ENCODE measurements at regions not wholly inside any gene's neighbourhood (a gene's known extent, or its start where the extent isn't known, plus 50 kb on each side); places are given as distances from the start of the nearest gene placed in this dataset.

DNA sequence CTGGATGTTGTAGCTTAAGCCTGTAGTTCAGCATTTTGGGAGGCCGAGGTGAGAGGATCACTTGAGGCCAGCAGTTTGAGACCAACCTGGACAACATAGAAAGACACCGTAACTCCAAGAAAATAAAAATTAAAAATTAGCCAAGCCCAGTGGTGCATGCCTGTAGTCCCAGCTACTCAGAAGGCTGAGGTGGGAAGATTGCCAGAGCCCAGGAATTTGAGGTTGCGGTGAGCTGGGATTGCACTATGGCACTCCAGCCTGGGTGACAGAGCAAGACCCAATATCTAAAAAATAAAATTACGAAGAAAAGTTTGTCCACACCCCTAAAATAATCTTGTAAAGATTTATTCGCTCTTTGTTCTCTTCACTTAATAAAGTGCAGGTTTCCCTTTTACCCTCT, 951.0 kb downstream of the TYW1 start:
- TF ChIP-seq, protein P1, sequence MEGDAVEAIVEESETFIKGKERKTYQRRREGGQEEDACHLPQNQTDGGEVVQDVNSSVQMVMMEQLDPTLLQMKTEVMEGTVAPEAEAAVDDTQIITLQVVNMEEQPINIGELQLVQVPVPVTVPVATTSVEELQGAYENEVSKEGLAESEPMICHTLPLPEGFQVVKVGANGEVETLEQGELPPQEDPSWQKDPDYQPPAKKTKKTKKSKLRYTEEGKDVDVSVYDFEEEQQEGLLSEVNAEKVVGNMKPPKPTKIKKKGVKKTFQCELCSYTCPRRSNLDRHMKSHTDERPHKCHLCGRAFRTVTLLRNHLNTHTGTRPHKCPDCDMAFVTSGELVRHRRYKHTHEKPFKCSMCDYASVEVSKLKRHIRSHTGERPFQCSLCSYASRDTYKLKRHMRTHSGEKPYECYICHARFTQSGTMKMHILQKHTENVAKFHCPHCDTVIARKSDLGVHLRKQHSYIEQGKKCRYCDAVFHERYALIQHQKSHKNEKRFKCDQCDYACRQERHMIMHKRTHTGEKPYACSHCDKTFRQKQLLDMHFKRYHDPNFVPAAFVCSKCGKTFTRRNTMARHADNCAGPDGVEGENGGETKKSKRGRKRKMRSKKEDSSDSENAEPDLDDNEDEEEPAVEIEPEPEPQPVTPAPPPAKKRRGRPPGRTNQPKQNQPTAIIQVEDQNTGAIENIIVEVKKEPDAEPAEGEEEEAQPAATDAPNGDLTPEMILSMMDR (conservative IDR thresholded peaks at IDR 0.05; ENCODE audit: low read depth in 2 of 2), result no peak
- TF ChIP-seq ETS1 (IDR thresholded peaks at IDR 0.05) (no peak), ZNF114 (CRISPR knock-in tag; IDR thresholded peaks at IDR 0.05) (no peak), POLR2AphosphoS5 (IDR thresholded peaks at IDR 0.05; ENCODE audit: low read depth) (no peak), EZH2 (IDR thresholded peaks at IDR 0.05; ENCODE audit: low read depth, unreplicated experiment) (no peak), ZNF331 (CRISPR knock-in tag; IDR thresholded peaks at IDR 0.05; ENCODE audit: low read depth) (no peak), EZH2phosphoT487 (IDR thresholded peaks at IDR 0.05; ENCODE audit: unreplicated experiment) (no peak)
- TF ChIP-seq, protein P2, sequence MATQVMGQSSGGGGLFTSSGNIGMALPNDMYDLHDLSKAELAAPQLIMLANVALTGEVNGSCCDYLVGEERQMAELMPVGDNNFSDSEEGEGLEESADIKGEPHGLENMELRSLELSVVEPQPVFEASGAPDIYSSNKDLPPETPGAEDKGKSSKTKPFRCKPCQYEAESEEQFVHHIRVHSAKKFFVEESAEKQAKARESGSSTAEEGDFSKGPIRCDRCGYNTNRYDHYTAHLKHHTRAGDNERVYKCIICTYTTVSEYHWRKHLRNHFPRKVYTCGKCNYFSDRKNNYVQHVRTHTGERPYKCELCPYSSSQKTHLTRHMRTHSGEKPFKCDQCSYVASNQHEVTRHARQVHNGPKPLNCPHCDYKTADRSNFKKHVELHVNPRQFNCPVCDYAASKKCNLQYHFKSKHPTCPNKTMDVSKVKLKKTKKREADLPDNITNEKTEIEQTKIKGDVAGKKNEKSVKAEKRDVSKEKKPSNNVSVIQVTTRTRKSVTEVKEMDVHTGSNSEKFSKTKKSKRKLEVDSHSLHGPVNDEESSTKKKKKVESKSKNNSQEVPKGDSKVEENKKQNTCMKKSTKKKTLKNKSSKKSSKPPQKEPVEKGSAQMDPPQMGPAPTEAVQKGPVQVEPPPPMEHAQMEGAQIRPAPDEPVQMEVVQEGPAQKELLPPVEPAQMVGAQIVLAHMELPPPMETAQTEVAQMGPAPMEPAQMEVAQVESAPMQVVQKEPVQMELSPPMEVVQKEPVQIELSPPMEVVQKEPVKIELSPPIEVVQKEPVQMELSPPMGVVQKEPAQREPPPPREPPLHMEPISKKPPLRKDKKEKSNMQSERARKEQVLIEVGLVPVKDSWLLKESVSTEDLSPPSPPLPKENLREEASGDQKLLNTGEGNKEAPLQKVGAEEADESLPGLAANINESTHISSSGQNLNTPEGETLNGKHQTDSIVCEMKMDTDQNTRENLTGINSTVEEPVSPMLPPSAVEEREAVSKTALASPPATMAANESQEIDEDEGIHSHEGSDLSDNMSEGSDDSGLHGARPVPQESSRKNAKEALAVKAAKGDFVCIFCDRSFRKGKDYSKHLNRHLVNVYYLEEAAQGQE (IDR thresholded peaks at IDR 0.05; ENCODE audit: unreplicated experiment), result no peak
